OCI-LY3 (cell line): ENCODE measurements at regions not wholly inside any gene's neighbourhood (a gene's known extent, or its start where the extent isn't known, plus 50 kb on each side); places are given as distances from the start of the nearest gene placed in this dataset.

ENCODE experiments used
- CTCF ChIP-seq: fragments of 200-600, 300-600 bp; sonication (generic); IDR thresholded peaks from 2 replicates; pipeline ENCODE4 v1.5.1; 2014; ENCODE audit warnings: antibody characterized with exemption, low read length, low read depth
- EZH2phosphoT487 ChIP-seq: fragments of 200-600 bp; shearing (Covaris generic); IDR thresholded peaks from 2 replicates; pipeline ENCODE4 v1.6.1; 2018; ENCODE audit warnings: antibody characterized with exemption, mixed run types, low read depth

GRCh38 chr12:107384645-107385044 lies 291.3 kb upstream of the CRY1 start:
- no peak for TF ChIP-seq CTCF
- TF ChIP-seq EZH2phosphoT487 = no peak
